Vagina (tissue), 2 donors: ENCODE measurements at regions not wholly inside any gene's neighbourhood (a gene's known extent, or its start where the extent isn't known, plus 50 kb on each side); places are given as distances from the start of the nearest gene placed in this dataset.

Experiments used
- POLR2A ChIP-seq, 2 donors: fragments of 450-650 bp; IDR thresholded peaks; one replicate each; pipeline ENCODE4 v1.6.1; 2017; ENCODE audit warnings: antibody characterized with exemption in 2 of 2, mild to moderate bottlenecking in 2 of 2, moderate library complexity in 2 of 2
- POLR2AphosphoS5 ChIP-seq, 2 donors: sonication (generic); formaldehyde crosslinking; IDR thresholded peaks; one replicate each; pipeline ENCODE4 v1.9.0; 2017; ENCODE audit warnings: antibody characterized with exemption in 2 of 2, mild to moderate bottlenecking in 2 of 2, low read depth in 1 of 2; ENCODE audit not compliant: insufficient read depth in 1 of 2
- TF ChIP-seq, protein P1 (sequence below), 3 experiments: fragments of 450-650 bp in 2 of 3; fragments of 200-600 bp in 1 of 3; sonication (generic) in 1 of 3; IDR thresholded peaks; one replicate each; pipeline ENCODE4 v1.5.1; 2017 to 2019; ENCODE audit warnings: antibody characterized with exemption in 3 of 3, mild to moderate bottlenecking in 2 of 3, moderate library complexity in 2 of 3

DNA sequence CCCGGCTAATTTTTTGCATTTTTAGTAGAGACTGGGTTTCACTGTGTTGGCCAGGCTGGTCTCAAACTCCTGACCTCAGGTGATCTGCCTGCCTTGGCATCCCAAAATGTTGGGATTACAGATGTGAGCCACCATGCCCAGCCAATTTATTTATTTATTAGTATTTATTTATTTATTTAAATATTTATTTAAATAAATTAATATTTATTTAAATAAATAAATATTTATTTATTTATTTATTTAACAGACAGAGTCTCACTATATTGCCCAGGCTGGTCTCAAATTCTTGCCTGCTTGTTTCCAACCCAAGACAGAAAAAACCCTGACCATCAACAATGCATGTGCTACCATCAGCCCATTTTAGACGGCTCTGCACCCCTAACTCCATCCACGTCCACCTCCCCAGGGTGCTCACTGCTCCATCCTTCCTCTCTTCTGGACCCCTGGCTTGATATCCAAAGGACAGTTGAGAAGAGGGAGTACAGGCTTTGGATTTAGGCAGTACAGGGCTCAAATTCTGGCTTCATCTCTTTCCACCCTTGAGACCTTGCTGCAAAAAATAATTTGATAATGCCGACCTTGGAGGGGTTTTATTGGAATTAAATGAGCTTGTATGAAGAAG lies 232.6 kb downstream of the MED10 start:
- TF ChIP-seq POLR2A (IDR thresholded peaks at IDR 0.05) (no peak), POLR2AphosphoS5 (IDR thresholded peaks at IDR 0.05; ENCODE audit: insufficient read depth in 1 of 2, low read depth in 1 of 2) (no peak)
- TF ChIP-seq, protein P1, sequence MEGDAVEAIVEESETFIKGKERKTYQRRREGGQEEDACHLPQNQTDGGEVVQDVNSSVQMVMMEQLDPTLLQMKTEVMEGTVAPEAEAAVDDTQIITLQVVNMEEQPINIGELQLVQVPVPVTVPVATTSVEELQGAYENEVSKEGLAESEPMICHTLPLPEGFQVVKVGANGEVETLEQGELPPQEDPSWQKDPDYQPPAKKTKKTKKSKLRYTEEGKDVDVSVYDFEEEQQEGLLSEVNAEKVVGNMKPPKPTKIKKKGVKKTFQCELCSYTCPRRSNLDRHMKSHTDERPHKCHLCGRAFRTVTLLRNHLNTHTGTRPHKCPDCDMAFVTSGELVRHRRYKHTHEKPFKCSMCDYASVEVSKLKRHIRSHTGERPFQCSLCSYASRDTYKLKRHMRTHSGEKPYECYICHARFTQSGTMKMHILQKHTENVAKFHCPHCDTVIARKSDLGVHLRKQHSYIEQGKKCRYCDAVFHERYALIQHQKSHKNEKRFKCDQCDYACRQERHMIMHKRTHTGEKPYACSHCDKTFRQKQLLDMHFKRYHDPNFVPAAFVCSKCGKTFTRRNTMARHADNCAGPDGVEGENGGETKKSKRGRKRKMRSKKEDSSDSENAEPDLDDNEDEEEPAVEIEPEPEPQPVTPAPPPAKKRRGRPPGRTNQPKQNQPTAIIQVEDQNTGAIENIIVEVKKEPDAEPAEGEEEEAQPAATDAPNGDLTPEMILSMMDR (IDR thresholded peaks at IDR 0.05) = no peak
